GM18867 (cell line): ENCODE measurements at regions not wholly inside any gene's neighbourhood (a gene's known extent, or its start where the extent isn't known, plus 50 kb on each side); places are given as distances from the start of the nearest gene placed in this dataset.
"Not testable (repeated sequence)": the region's sequence is repeated elsewhere in the genome, so short reads cannot be mapped to it uniquely, and the experiment has no call there.

ENCODE experiments used
- ATAC-seq: cut with Tn5 transposase; IDR thresholded peaks from one replicate; pipeline ENCODE4 v1.9.1; 2021; ENCODE audit warnings: mild to moderate bottlenecking, moderate library complexity; ENCODE audit not compliant: unreplicated experiment

DNA sequence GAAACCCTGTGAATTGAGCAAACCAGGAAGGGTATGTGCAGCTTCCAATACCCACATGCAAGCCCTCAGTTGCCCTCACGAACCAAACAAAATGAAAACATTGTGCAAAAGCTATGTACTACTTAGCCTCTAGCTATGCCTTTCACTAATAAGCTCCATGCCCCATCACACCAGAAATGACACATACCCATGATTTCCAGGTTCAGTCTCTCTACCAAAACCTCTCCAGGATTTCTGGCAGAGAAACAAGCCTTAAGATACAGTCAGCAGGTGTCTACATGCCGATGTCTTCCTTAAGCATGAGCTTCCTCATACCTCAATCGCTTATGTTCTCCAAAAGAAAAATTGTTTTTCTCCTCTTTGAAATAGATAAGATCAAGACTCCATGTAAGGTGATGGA lies 527.8 kb upstream of the AUTS2 start:
- ATAC-seq: no peak

DNA sequence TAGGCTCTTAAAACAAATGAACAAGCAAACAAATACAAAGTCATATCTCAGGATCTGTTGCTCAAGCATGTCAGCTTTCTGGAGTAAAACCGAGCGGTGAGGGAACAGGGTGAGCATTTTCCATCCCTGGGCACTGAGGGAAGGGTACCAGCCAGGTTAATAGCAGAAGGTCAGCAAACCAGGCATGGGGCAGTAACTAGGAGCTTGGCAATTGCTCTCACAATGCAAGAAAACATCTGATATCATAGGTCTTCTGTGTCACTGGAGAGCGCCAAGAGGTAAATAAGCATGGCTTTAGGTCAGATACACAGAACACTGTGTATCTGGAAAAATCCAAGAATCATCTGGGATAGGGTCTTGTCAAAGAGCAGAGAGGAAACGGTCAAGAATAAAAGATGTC lies 521.7 kb upstream of the AUTS2 start:
- ATAC-seq: no peak

DNA sequence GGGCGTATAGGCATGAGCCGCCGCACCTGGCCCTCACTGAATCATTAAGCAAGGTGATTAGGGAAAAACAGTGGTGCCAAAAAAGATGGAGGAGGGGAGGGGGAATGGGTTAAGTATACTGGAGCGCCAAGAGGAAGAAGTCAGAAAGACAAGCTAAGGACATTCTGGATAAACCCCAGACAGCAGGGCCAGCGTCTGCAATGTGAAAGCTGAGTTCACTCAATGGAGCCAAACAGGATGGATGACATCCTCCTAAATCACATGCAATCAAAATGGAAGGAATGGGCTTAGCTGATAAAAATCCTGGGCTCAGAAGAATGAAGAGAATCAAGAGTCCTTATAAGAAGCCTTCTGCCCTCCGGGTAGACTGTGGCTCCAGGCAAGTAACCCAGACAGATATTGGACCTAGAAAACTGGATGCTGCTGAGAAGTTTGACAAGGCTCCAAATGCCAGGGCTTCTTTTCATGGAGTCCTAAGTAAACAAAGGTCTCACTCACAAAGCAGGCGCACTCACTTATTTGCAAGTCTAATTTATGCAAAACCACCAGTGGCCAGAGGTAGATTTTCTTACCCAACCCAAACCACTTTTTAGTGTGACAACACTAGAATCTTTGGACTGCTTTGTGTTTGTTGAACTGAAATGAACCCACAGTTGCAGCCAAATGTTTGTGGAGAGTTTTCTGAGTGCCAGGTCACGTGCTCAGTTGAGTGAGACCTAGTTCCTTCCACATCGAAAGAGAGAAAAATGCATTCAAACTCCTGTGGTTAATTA lies 519.1 kb upstream of the AUTS2 start:
- no peak for ATAC-seq

DNA sequence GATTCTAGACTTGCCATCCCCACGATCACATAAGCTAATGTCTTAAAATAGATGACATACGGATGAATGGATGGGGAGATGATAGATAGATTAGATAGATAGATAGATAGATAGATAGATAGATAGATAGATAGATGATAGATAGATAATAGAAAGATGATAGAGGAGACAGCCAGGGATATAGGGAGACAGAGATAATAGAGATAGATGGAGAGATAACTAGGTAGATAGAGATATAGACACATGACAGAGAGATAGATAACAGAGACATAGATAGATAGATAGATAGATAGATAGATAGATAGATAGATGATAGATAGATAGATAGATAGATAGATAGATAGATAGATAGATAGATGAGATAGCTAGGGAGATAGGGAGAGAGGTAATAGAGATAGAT lies 511.0 kb upstream of the AUTS2 start:
- not testable (repeated sequence) for ATAC-seq

DNA sequence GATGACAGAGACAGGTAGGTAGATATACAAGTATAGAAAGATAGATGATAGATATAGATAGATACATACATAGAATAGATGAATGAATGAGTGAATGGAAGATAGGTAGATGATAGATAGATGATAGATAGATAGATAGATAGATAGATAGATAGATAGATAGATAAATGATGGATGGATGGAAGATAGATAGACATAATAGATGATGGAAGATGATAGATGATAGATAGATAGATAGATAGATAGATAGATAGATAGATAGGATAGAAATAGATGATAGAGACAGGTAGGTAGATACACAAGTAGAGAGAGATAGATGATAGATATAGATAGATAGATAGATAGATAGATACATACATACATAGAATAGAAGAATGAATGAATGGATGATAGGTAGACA lies 510.1 kb upstream of the AUTS2 start:
- no peak for ATAC-seq

DNA sequence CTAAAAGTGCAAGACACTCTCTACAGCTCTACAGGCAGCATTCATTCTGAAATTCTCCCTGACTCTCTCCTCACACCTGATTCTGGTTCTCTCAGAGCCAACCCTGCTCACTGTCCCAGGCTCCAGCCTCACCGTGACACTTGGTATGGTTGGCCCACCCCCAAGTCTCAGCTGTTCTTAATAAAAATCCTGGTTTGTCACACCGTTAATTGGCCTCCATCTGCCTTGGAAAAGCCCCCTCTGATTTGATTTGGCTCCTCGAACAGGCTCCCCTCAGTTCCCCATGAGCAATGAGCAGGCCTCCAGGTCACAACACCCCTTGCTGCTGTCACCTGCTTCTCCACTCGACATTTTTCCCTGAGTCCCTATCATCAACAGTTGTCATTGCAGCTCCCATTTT lies 507.3 kb upstream of the AUTS2 start:
- ATAC-seq: no peak

DNA sequence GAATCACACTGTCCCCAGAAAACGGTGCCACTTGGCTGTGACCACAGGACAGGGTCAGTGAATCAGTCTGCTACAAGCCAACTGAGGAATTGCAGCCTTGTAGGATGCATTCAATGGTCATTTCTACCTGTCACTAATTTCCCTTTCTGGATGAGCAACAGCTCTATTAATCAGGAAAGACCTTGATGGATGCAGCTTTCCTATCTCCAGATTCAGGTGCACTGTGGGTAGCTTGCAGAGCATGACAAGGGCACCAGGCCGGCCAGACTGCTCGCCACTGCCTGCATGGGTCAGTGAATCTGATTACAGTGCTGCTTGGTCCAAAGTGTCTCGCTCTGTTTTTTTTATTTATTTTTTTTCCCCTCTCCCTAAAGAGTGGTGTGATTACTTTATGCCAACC lies 506.8 kb upstream of the AUTS2 start:
- no peak for ATAC-seq

DNA sequence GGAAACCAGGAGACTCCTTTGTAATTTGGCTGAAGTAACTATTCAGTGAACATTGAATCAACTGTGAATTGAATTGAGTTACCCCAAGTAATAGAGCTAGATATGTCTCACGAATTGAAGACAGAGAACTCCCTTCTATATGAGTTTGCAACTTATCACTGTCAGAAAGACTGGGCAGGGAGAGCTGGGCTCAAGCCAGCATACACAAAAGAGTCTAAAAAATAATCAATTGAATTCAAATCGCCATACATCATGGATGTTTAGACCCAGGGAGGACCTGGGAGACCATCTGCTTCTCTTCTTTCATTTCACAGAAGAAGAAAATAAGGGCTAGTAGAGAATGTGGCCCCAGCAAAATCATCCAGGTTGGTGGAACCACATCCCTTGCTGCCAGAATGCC lies 503.1 kb upstream of the AUTS2 start:
- ATAC-seq: no peak

DNA sequence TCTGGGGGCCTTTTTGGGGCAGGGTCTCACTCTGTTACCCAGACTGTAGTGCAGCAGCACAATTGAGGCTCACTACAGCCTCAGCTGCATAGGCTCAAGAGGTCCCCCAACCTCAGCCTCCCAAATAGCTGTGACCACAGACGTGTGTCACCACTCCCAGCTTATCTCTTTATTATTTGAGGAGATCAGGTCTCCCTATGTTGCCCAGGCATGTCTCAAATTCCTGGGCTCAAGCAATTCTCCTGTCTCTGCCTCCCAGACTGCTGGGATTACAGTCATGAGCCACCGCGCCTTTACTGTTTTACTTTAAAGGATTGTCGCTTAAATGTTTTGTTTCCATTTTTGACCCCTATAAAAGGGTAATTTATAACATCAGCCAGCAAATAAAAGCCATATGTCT lies 502.6 kb upstream of the AUTS2 start:
- ATAC-seq: no peak

DNA sequence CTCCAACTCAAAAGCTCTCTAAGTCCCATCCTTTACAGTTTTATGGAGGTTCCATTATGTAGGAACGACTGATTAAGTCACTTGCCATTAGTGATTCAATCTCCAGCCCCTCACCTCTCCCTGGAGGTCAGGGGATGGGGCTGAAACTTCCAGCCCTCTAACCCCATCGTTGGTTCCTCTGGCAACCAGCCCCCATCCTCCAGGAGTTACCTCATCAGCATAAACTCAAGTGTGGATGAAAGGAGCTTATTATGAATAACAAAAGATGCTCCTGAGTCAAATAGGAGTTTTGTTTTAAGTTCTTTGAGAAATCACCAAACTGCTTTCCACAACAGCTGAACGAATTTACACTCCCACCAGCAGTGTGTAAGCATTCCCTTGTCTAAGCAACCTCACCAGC lies 494.3 kb upstream of the AUTS2 start:
- no peak for ATAC-seq

DNA sequence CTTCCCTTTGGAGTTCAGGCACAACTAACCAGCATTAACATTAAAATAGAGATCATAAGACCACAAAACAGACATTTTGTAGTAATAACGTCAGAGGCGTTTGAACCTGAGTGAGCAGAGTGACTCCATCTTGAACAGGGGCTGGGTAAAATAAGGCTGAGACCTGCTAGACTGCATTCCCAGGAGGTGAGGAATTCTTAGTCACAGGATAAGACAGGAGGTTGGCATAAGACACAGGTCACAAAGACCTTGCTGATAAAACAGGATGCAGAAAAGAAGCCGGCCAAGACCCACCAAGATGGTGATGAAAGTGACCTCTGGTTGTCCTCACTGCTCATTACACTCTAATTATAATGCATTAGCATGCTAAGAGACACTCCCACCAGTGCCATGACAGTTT lies 493.2 kb upstream of the AUTS2 start:
- no peak for ATAC-seq

DNA sequence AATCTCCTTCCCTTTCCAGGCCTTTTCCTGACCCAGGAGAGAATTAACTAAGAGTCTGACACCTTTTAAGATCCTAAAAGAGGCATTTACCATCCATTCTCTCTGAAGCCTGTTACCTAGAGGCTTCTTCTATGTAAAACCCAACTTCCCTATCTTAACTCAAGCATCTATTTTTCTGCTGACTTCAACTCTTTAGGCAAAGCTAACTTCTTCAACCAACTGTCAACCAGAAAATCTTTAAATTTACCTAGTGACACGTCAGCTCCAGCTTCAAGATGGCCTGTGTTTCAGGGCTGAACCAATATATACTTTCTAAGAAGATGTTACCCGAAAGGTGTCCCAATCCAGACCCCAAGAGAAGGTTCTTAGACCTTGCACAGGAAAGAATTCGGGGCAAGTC lies 492.3 kb upstream of the AUTS2 start:
- ATAC-seq: no peak

DNA sequence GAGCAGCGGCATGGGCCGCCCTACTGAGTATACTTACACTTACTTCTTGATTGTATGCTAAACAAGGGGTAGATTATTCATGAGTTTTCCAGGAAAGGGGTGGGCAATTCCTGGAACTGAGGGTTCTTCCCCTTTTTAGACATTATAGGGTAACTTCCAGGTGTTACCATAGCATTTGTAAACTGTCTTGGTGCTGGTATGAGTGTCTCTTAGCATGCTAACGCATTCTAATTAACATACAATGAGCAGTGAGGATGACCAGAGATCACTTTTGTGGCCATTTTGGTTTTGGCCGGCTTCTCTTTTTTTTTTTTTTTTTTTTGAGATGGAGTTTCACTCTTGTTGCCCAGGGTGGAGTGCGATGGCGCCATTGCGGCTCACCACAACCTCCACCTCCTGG lies 491.8 kb upstream of the AUTS2 start:
- ATAC-seq: not testable (repeated sequence)

DNA sequence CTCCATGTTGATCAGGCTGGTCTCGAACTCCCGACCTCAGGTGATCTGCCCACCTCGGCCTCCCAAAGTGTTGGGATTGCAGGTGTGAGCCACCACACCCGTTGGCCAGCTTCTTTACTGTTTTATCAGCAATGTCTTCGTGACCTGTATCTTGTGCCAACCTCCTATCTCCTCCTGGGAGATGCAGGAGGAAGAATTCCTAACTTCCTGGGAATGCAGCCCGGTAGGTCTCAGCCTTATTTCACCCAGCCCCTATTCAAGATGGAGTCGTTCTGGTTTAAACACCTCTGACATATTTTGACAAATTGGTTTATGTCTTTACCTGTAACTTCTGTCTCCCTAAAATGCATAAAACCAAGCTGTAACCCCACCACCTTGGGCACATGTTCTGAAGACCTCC lies 491.3 kb upstream of the AUTS2 start:
- ATAC-seq: not testable (repeated sequence)

DNA sequence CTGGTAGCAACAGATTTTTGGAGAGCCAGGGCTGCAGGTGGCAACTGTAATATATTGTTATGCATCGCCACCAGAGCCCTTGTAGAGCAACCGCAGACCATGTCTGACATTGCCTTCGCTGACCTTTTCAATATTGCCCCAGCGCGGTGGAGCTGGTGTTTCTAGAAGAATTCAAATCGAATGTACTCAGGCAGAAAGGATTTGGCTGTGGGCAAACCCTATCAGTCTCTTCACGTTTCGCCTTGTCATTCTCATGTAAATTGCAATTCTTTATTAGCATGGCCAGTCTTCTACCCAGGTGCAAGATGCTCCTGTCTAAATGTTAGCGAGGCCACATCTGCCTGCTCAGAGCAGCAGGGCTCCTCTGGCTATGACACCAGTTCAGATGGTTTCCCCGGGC lies 490.2 kb upstream of the AUTS2 start:
- ATAC-seq: no peak

DNA sequence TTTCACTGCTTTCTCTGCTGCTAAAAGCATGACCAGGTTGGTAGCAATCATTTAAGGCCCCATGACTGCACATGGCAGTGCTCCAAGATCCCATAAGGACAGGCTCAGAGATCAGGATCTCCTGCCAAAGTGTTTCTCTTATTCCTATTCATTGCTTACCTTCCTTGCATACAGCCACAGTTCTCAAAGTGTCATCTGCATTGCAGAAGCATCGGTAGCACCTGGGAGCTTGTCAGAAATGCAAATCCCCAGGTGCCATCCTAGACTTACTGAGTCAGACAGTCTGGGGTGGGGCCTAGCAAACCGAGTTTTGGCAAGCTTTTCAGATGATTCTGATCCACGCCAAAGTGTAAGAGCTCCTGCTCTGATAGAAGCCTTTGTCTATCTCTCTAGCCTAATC lies 489.0 kb upstream of the AUTS2 start:
- no peak for ATAC-seq

DNA sequence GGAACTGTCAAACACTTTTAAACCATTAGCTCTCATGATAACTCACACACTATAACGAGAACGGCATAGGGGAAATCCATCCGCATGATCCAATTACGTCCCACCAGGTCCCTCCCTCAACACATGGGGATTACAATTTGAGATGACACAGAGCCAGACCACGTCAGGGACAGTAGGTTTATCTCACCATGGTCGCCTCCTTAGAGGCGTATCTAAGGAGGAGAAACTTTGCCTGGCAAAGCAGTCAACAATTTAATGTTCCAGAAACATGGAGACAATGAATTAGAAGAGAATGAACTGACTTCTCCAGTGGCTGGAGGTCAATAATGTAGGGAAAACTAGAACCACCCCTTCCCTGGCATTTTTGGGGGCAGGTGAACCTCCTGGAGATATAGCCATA lies 488.4 kb upstream of the AUTS2 start:
- ATAC-seq: no peak

DNA sequence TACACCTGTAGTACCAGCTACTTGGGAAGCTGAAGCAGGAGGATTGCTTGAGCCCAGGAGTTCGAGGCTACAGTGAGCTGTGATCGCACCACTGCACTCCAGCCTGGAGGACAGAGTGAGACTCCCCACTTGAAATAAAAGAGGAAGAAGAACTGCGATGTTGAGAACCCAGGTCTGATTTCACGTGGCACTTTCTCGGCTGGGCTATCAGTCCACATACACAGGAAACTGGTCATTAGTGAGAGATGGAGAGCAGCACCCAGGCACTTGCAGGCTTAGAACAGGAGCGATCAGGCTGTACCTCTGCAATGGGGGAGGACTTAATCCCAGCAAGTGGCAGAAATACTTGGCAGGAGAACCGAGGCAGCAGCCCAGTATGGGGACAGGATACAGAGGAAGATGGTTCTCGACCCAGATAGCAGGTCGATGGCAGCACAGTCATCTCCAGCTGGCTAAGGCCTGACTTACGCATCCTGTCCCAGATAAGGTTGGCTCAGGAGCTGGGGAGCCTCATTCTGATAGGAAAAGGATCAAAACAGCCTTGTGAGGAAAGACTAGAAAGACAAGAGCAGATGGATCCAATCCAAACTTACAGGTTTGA lies 487.7 kb upstream of the AUTS2 start:
- ATAC-seq: no peak

DNA sequence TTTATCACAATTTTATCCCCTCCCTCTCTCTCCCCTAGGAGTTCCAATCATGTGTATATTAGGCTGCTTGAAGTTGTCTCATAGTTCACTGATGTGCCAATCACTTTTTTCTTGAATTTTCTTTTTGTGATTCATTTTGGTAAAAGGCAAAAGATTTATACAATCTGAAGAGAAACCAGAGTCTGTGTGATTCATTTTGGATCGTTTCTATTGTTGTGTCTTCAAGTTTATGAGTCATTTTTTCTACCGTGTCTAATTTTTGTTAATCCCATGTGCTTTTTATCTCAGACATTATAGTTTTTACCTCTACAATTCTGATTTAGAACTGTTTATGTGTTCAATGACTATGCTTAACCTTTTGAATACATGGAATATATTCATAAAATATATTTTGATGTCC lies 483.9 kb upstream of the AUTS2 start:
- ATAC-seq: no peak

DNA sequence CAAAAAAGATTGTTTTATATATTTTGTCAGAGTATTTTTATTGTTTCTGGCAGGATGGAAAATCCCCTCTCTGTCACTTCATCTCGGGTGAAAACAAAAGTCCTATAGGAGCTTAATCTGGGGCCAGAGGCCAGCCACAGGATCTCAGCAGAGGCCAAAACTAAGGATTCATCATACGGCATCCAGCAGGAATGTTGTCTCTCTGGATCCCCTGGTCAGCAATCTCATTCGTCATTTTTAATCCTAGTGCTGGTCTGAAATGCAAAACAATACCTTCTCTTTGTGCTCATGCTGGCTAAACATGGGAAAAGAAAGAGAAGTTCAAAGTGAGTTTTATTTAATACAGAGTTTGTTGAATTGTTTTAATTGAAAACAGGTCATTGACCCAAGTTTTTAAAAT lies 482.5 kb upstream of the AUTS2 start:
- no peak for ATAC-seq

DNA sequence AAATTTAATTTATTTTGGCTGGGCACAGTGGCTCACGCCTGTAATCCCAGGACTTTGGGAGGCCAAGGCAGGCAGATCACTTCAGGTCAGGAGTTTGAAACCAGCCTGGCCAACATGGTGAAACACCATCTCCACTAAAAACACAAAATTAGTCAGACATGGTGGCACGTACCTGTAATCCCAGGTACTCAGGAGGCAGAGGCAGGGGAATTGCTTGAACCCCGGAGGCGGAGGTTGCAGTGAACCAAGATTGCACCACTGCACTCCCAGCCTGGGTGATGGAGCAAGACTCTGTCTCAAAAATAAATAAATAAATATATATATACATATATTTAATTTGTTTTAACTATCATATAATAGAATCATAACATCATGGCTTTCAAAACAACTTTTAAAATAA lies 482.1 kb upstream of the AUTS2 start:
- not testable (repeated sequence) for ATAC-seq

DNA sequence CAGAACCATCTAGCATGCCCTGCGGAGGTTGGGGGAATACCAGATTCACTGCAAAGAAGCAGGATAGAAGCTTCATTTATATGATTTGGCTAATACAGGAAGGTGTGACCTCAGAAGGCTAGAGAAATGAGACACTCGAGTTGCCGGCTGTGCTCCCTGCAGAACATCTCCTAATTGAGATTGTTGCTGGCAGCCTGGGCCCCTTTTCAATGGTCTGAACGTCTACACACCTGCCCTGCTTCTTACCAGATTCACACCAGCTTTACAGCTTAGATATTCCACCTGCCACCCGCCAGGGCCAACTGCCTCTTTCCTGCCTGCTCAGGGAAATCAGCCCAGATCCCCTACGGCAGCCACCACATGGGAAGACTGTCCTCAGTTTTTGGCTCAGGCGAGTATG lies 475.3 kb upstream of the AUTS2 start:
- ATAC-seq: no peak

DNA sequence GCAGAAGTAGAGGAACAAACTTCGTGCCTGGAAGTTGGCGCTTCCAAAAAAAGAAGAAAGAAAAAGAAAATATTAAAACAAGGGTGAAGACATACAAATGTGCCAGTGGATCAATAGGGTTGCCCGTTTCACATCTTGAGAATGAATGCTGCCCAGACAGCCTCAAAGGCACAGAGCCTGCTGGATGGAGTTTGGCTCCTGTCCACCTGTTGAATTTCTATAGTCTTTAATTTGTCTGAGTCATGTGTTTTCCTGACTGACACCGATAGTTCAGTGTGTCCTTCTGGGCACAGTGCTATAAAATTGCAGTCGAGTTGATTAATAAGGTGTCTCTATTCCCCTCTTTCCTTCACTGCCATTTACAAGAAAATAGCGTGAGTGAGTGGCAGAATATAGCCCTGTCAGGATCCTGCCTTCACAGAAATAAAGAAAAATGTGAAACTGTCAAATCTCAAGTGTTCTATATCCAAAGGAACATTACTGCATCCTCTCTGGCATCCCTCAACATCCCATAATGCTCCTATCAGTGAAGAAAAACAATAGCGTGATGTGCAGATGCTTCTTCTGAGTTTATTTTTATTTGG lies 471.3 kb upstream of the AUTS2 start:
- ATAC-seq: no peak
